Liver (tissue), 3 donors: ENCODE measurements at regions not wholly inside any gene's neighbourhood (a gene's known extent, or its start where the extent isn't known, plus 50 kb on each side); places are given as distances from the start of the nearest gene placed in this dataset.

Experiments
- EGR1 ChIP-seq, 2 donors: IDR thresholded peaks; 2 replicates each; pipeline ENCODE4 v1.6.1; 2016 to 2018; ENCODE audit warnings: antibody characterized with exemption in 2 of 2, low read depth in 2 of 2
- RXRA ChIP-seq, 2 donors: IDR thresholded peaks; 2 replicates each; pipeline ENCODE4 v1.6.1; 2017 to 2018; ENCODE audit warnings: antibody characterized with exemption in 2 of 2, mild to moderate bottlenecking in 1 of 2
- TF ChIP-seq, protein P1 (sequence below): IDR thresholded peaks from 2 replicates; pipeline ENCODE4 v1.6.1; 2016; ENCODE audit warnings: antibody characterized with exemption
- TF ChIP-seq, protein P2 (sequence below): fragments of 150-350 bp; IDR thresholded peaks from 2 replicates; pipeline ENCODE4 v1.5.1; 2017; ENCODE audit warnings: improper control_type of control experiment, low read depth, low read length; ENCODE audit not compliant: missing input control
- TF ChIP-seq, protein P3 (sequence below): IDR thresholded peaks from 2 replicates; pipeline ENCODE4 v1.6.1; 2016; ENCODE audit warnings: antibody characterized with exemption
- donor health status: healthy.
- donor health status: healthy.

DNA sequence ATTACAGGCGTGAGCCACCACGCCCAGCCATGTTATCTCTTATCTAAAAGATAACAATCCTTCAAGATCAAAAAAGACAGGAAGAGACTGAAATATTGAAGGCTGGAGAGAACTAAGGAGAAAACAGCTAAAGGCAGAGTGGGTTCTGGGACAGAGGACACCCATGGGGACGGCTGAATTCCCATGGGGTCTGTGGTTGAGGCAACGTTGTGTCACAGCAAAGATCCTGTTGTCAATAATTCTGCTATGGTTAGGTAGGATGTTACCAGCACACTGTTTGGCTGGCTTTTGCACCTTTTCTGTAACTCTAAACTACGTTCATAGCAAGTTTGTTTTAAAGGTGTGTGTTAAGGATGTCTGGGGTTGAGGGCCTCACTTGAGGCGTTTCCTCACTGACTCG lies 137.7 kb upstream of the APCDD1 start:
- TF ChIP-seq, protein P1, sequence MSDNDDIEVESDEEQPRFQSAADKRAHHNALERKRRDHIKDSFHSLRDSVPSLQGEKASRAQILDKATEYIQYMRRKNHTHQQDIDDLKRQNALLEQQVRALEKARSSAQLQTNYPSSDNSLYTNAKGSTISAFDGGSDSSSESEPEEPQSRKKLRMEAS: no peak
- TF ChIP-seq, protein P2, sequence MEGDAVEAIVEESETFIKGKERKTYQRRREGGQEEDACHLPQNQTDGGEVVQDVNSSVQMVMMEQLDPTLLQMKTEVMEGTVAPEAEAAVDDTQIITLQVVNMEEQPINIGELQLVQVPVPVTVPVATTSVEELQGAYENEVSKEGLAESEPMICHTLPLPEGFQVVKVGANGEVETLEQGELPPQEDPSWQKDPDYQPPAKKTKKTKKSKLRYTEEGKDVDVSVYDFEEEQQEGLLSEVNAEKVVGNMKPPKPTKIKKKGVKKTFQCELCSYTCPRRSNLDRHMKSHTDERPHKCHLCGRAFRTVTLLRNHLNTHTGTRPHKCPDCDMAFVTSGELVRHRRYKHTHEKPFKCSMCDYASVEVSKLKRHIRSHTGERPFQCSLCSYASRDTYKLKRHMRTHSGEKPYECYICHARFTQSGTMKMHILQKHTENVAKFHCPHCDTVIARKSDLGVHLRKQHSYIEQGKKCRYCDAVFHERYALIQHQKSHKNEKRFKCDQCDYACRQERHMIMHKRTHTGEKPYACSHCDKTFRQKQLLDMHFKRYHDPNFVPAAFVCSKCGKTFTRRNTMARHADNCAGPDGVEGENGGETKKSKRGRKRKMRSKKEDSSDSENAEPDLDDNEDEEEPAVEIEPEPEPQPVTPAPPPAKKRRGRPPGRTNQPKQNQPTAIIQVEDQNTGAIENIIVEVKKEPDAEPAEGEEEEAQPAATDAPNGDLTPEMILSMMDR: no peak
- TF ChIP-seq, protein P3, sequence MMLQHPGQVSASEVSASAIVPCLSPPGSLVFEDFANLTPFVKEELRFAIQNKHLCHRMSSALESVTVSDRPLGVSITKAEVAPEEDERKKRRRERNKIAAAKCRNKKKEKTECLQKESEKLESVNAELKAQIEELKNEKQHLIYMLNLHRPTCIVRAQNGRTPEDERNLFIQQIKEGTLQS: no peak
- TF ChIP-seq RXRA (IDR thresholded peaks at IDR 0.05) (no peak), EGR1 (IDR thresholded peaks at IDR 0.05; ENCODE audit: low read depth in 2 of 2) (no peak)
